PC-3 (cell line): ENCODE measurements at regions not wholly inside any gene's neighbourhood (a gene's known extent, or its start where the extent isn't known, plus 50 kb on each side); places are given as distances from the start of the nearest gene placed in this dataset.

Source experiments
- CTCF ChIP-seq: fragments of 300-600 bp; sonication (generic); conservative IDR thresholded peaks from 2 replicates; pipeline ENCODE4 v1.5.1; 2017; ENCODE audit warnings: antibody characterized with exemption, low read depth, mild to moderate bottlenecking, low read length
- EZH2 ChIP-seq: fragments of 300-600 bp; sonication (generic); IDR thresholded peaks from one replicate; pipeline ENCODE4 v1.6.1; 2017; ENCODE audit warnings: antibody characterized with exemption, mild to moderate bottlenecking, low read length; ENCODE audit not compliant: unreplicated experiment

- TF ChIP-seq CTCF (no peak), EZH2 (no peak)
Measured at GRCh38 chr4:178523038-178523437, 1080.8 kb upstream of the AGA start.
